ENCODE measurements at regions not wholly inside any gene's neighbourhood (a gene's known extent, or its start where the extent isn't known, plus 50 kb on each side); places are given as distances from the start of the nearest gene placed in this dataset.

DNA sequence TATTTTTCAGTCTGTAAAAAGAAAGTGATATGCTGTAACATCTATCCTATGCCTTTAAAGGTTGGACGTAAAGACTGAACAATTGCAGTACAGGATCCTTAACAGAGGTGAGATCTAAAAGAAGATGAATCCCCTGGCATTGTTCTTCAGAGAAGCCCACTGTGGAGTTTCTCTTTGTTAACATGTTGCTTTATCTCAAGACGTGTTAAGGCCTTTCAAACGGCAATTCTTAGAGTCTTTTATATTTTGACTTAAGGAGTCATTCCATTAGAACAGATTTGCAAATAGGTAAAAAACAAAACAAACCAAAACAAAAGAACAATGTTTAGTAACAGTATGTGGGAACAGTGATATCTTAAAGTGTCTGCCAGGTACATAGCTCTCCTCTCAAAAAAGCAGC lies 225.1 kb upstream of the ZP4 start:
- no peak overlapping the region for H3K56ac ChIP-seq (ENCODE audit: insufficient read length, low read depth, low read length)
- H3K27ac ChIP-seq (ENCODE audit: insufficient read length, low read depth, low read length): no peak overlapping the region
- H4K5ac ChIP-seq (ENCODE audit: insufficient read length, low read depth, low read length): no peak overlapping the region
- H2BK5ac ChIP-seq (ENCODE audit: insufficient read length, low read length): no peak overlapping the region
- H2BK120ac ChIP-seq (ENCODE audit: low read depth, low read length, poor library complexity, severe bottlenecking): no peak overlapping the region
- H2BK20ac ChIP-seq (ENCODE audit: low read depth, low read length, poor library complexity, severe bottlenecking): no peak overlapping the region
- no peaks in the 10 kb centered on the region for H3K79me1 ChIP-seq (ENCODE audit: insufficient read depth, low read depth, low read length, poor library complexity, severe bottlenecking)
- H2AK5ac ChIP-seq (ENCODE audit: insufficient read length, low read length): no peak overlapping the region
- Mint-ChIP-seq H3K36me3 (ENCODE audit: insufficient read depth in 1 of 3, low read depth in 3 of 3) (no peaks in the 10 kb centered on the region; a peak in 1 of 7 replicates), H3K4me1 (peaks cover 45 to 51% of the 10 kb centered on the region in 2 experiments), H3K9me3 (no peaks in the 10 kb centered on the region), H3K4me3 (no peak overlapping the region), H3K27me3 (ENCODE audit: low read depth) (peaks cover 2% of the 10 kb centered on the region; the same call in 1 of the 2 replicates), H3K27ac (peak overlapping the region in 1 of 3 experiments; percentile 51; a peak in 1 of 7 replicates)
- TF ChIP-seq, protein P1, sequence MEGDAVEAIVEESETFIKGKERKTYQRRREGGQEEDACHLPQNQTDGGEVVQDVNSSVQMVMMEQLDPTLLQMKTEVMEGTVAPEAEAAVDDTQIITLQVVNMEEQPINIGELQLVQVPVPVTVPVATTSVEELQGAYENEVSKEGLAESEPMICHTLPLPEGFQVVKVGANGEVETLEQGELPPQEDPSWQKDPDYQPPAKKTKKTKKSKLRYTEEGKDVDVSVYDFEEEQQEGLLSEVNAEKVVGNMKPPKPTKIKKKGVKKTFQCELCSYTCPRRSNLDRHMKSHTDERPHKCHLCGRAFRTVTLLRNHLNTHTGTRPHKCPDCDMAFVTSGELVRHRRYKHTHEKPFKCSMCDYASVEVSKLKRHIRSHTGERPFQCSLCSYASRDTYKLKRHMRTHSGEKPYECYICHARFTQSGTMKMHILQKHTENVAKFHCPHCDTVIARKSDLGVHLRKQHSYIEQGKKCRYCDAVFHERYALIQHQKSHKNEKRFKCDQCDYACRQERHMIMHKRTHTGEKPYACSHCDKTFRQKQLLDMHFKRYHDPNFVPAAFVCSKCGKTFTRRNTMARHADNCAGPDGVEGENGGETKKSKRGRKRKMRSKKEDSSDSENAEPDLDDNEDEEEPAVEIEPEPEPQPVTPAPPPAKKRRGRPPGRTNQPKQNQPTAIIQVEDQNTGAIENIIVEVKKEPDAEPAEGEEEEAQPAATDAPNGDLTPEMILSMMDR (conservative IDR thresholded peaks at IDR 0.05): no peak
- H2BK15ac ChIP-seq (ENCODE audit: low read depth, low read length): no peak overlapping the region
- H3K23ac ChIP-seq (ENCODE audit: insufficient read length, low read depth, low read length): no peak overlapping the region
- no peak overlapping the region for H2BK12ac ChIP-seq (ENCODE audit: insufficient read length, low read depth, low read length)
- no peaks in the 10 kb centered on the region for H3K27me3 ChIP-seq (ENCODE audit: insufficient read depth, low read length)
- no peak overlapping the region for H3K14ac ChIP-seq (ENCODE audit: insufficient read depth, low read length)
- DNase-seq: no peak
- H3K23me2 ChIP-seq (ENCODE audit: insufficient read length, low read depth, low read length, poor library complexity, severe bottlenecking): no peaks in the 10 kb centered on the region
- H3K9ac ChIP-seq (ENCODE audit: extremely low read depth, insufficient read length, low read length): no peak overlapping the region
- no peak overlapping the region for H3K4ac ChIP-seq (ENCODE audit: low read depth, low read length)
- peaks cover 7% of the 10 kb centered on the region for H3K4me1 ChIP-seq (ENCODE audit: insufficient read depth, low read length)
- no peaks in the 10 kb centered on the region for H4K20me1 ChIP-seq (ENCODE audit: control insufficient read depth, insufficient read depth, insufficient read length)
- H3T11ph ChIP-seq (ENCODE audit: low read length): no peak overlapping the region
- no peak overlapping the region for H4K91ac ChIP-seq (ENCODE audit: insufficient read length, low read depth, low read length)
- no CpG with 5 or more reads among the region's 3 CpGs for WGBS (ENCODE audit: extremely low coverage, insufficient read length, low lambda C conversion rate)
- H3K79me2 ChIP-seq (ENCODE audit: insufficient read depth, low read length): no peaks in the 10 kb centered on the region
- H2AFZ ChIP-seq (ENCODE audit: low read length): no peak overlapping the region
- no peak overlapping the region for H3K4me2 ChIP-seq (ENCODE audit: insufficient read depth, insufficient read length, low read length)
- H4K8ac ChIP-seq (replicated peaks; ENCODE audit: insufficient read length, low read depth, low read length): no peak overlapping the region
- H3K9me3 ChIP-seq (ENCODE audit: control insufficient read depth, low read depth, low read length): no peaks in the 10 kb centered on the region
- no peak overlapping the region for H3K18ac ChIP-seq (ENCODE audit: insufficient read length, low read depth, low read length)
